ENCODE measurements at regions not wholly inside any gene's neighbourhood (a gene's known extent, or its start where the extent isn't known, plus 50 kb on each side); places are given as distances from the start of the nearest gene placed in this dataset.

GRCh38 chr15:62821384-62822131, 221.0 kb upstream of the TPM1 start:
- Histone ChIP-seq H3K79me2 (no peaks in the 10 kb centered on the region), H3K4me1 (ENCODE audit: insufficient read depth) (peaks cover 36% of the 10 kb centered on the region), H3K4me2 (peak overlapping the region; percentile 6), H3K9me3 (ENCODE audit: low read depth) (no peaks in the 10 kb centered on the region), H3K27ac (peak overlapping the region; percentile 94), H3K4me3 (no peak overlapping the region), H3K36me3 (replicated peaks; ENCODE audit: insufficient read depth, low read depth) (no peaks in the 10 kb centered on the region), H2AFZ (no peak overlapping the region), H4K20me1 (ENCODE audit: insufficient read depth, poor library complexity, severe bottlenecking) (no peaks in the 10 kb centered on the region), H3K9me2 (replicated peaks; ENCODE audit: insufficient read depth) (no peaks in the 10 kb centered on the region), H3K27me3 (no peaks in the 10 kb centered on the region)
- peak; percentile 56 for DNase-seq (ENCODE audit: low spot score)
- WGBS (ENCODE audit: low lambda C conversion rate, missing lambda C conversion rate): 62% methylated on average over 10 of the region's 10 CpGs
- TF ChIP-seq CTCF (IDR thresholded peaks at IDR 0.05; ENCODE audit: poor library complexity) (no peak), EZH2 (IDR thresholded peaks at IDR 0.05; ENCODE audit: borderline replicate concordance) (no peak), EZH2phosphoT487 (IDR thresholded peaks at IDR 0.05; ENCODE audit: low read depth, severe bottlenecking, unreplicated experiment) (no peak)

- Histone ChIP-seq H3K27ac (peak overlapping the region; percentile 94), H3K79me2 (no peaks in the 10 kb centered on the region), H2AFZ (no peak overlapping the region), H3K36me3 (replicated peaks; ENCODE audit: insufficient read depth, low read depth) (no peaks in the 10 kb centered on the region), H3K27me3 (no peaks in the 10 kb centered on the region), H3K4me2 (no peak overlapping the region), H3K4me3 (no peak overlapping the region), H4K20me1 (ENCODE audit: insufficient read depth, poor library complexity, severe bottlenecking) (no peaks in the 10 kb centered on the region), H3K9me3 (ENCODE audit: low read depth) (no peaks in the 10 kb centered on the region), H3K4me1 (ENCODE audit: insufficient read depth) (peaks cover 32% of the 10 kb centered on the region), H3K9me2 (replicated peaks; ENCODE audit: insufficient read depth) (no peaks in the 10 kb centered on the region)
- whole genome bisulfite sequencing (ENCODE audit: low lambda C conversion rate, missing lambda C conversion rate): 95% methylated on average over 4 of the region's 4 CpGs
- TF ChIP-seq EZH2 (IDR thresholded peaks at IDR 0.05; ENCODE audit: borderline replicate concordance) (no peak), EZH2phosphoT487 (IDR thresholded peaks at IDR 0.05; ENCODE audit: low read depth, severe bottlenecking, unreplicated experiment) (no peak), CTCF (IDR thresholded peaks at IDR 0.05; ENCODE audit: poor library complexity) (no peak)
- DNase-seq (ENCODE audit: low spot score): no peak
These were observed 220.3 kb upstream of the TPM1 start for GRCh38 chr15:62822228-62822627.

- Histone ChIP-seq H3K9me2 (replicated peaks; ENCODE audit: insufficient read depth) (no peaks in the 10 kb centered on the region), H3K27ac (no peak overlapping the region), H3K9me3 (ENCODE audit: low read depth) (no peaks in the 10 kb centered on the region), H4K20me1 (ENCODE audit: insufficient read depth, poor library complexity, severe bottlenecking) (no peaks in the 10 kb centered on the region), H3K36me3 (replicated peaks; ENCODE audit: insufficient read depth, low read depth) (no peaks in the 10 kb centered on the region), H3K4me3 (no peak overlapping the region), H3K4me2 (no peak overlapping the region), H3K27me3 (no peaks in the 10 kb centered on the region), H3K79me2 (no peaks in the 10 kb centered on the region), H2AFZ (no peak overlapping the region), H3K4me1 (ENCODE audit: insufficient read depth) (peaks cover 32% of the 10 kb centered on the region)
- WGBS (ENCODE audit: low lambda C conversion rate, missing lambda C conversion rate): 91% methylated on average over 8 of the region's 8 CpGs
- no peak for DNase-seq (ENCODE audit: low spot score)
- TF ChIP-seq CTCF (IDR thresholded peaks at IDR 0.05; ENCODE audit: poor library complexity): no peak
- no peak for TF ChIP-seq EZH2phosphoT487 (IDR thresholded peaks at IDR 0.05; ENCODE audit: low read depth, severe bottlenecking, unreplicated experiment)
- no peak for TF ChIP-seq EZH2 (IDR thresholded peaks at IDR 0.05; ENCODE audit: borderline replicate concordance)
These were observed 219.0 kb upstream of the TPM1 start for GRCh38 chr15:62823561-62823960.
